GM12878 (cell line): ENCODE measurements at regions not wholly inside any gene's neighbourhood (a gene's known extent, or its start where the extent isn't known, plus 50 kb on each side); places are given as distances from the start of the nearest gene placed in this dataset.
A peak's percentile ranks its signal among the peaks of the same experiment; 100 is the strongest.
"Not testable (repeated sequence)": the region's sequence is repeated elsewhere in the genome, so short reads cannot be mapped to it uniquely, and the experiment has no call there.

ENCODE experiments used
- ATAC-seq: fragments of 200-7000 bp; cut with Tn5 transposase; 3 replicates; pipeline ENCODE4 v1.9.1; 2020; ENCODE audit warnings: mild to moderate bottlenecking, moderate library complexity
- BruUV-seq: library from RNA; stranded (reverse); fragments of 400-500 nt; replicated peaks from 2 replicates; lab custom pipeline; 2021; lab: Mats Ljungman, UMichigan
- CTCF ChIA-PET: fragments of 300-600 bp; sonication (Branson Sonifier 250); formaldehyde crosslinking; extraction: SDS; loops from one replicate; lab custom pipeline; 2021; ENCODE audit warnings: inconsistent platforms; lab: Yijun Ruan, JAX
- POLR2A ChIA-PET: fragments of 350-600 bp; formaldehyde crosslinking; extraction: SDS; loops from one replicate; lab custom pipeline; 2021; ENCODE audit warnings: inconsistent platforms; lab: Charles Lee
- RAD21 ChIA-PET: fragments of 300-600 bp; sonication (Branson Sonifier 250); formaldehyde crosslinking; loops from one replicate; lab custom pipeline; 2023; ENCODE audit warnings: antibody characterized with exemption; ENCODE audit not compliant: unreplicated experiment; lab: Charles Lee
- SMC1A ChIA-PET: fragments of 300-600 bp; sonication (Branson Sonifier 250); formaldehyde crosslinking; loops from one replicate; lab custom pipeline; 2023; ENCODE audit not compliant: unreplicated experiment, uncharacterized antibody; lab: Charles Lee
- DNase-seq: peaks from one replicate; pipeline ENCODE4 v3.0.0-alpha.2; 2011; ENCODE audit warnings: low read depth, low spot score
- FAIRE-seq: peaks from 3 replicates; lab custom pipeline; 2011; peaks lifted over from hg19 to GRCh38; lab: Jason Lieb, UNC
- H2AFZ ChIP-seq: 2 replicates; pipeline ENCODE4 v1.6.0; 2011; ENCODE audit warnings: low read depth, low read length, control low read depth; ENCODE audit not compliant: control insufficient read depth
- H3K27ac ChIP-seq: 2 replicates; pipeline ENCODE4 v1.5.1; 2011; ENCODE audit warnings: control low read depth; ENCODE audit not compliant: control insufficient read depth, insufficient read depth
- H3K27me3 ChIP-seq, 2 experiments: replicated peaks in 1 of 2; 2 replicates each; pipeline versions ENCODE4 v1.6.0 to v1.6.1; 2011; ENCODE audit warnings: low read length in 1 of 2; ENCODE audit not compliant: control insufficient read depth in 2 of 2, insufficient read depth in 2 of 2
- H3K36me3 ChIP-seq, 2 experiments: 2 replicates each; pipeline ENCODE4 v1.5.1; 2011; ENCODE audit warnings: low read length in 1 of 2; ENCODE audit not compliant: control insufficient read depth in 2 of 2, insufficient read depth in 2 of 2
- H3K4me1 ChIP-seq: 2 replicates; pipeline ENCODE4 v1.6.1; 2011; ENCODE audit warnings: mild to moderate bottlenecking, low read length, moderate library complexity, mixed read lengths; ENCODE audit not compliant: control insufficient read depth, insufficient read depth
- H3K4me2 ChIP-seq: 2 replicates; pipeline ENCODE4 v1.6.0; 2011; ENCODE audit warnings: control low read depth; ENCODE audit not compliant: control insufficient read depth, insufficient read depth
- H3K4me3 ChIP-seq: fragments of 200-600 bp; sonication (generic); 2 replicates; pipeline ENCODE4 v1.5.1; 2016
- H3K79me2 ChIP-seq: 2 replicates; pipeline ENCODE4 v1.6.0; 2011; ENCODE audit warnings: low read length; ENCODE audit not compliant: control insufficient read depth, insufficient read depth
- H3K9ac ChIP-seq: 2 replicates; pipeline ENCODE4 v1.8.0; 2011; ENCODE audit warnings: low read length, control low read depth, mixed read lengths; ENCODE audit not compliant: control insufficient read depth, insufficient read depth
- H3K9me3 ChIP-seq: replicated peaks from 3 replicates; pipeline ENCODE4 v1.5.1; 2011; ENCODE audit warnings: mild to moderate bottlenecking, low read length; ENCODE audit not compliant: control insufficient read depth, insufficient read depth
- H4K20me1 ChIP-seq: 2 replicates; pipeline ENCODE4 v1.6.0; 2011; ENCODE audit not compliant: control insufficient read depth, insufficient read depth
- WGBS: methylation state at CpG from one replicate; pipeline ENCODE4 v1.1.6; 2016; ENCODE audit warnings: low lambda C conversion rate; ENCODE audit not compliant: insufficient replicate concordance, insufficient coverage; ENCODE audit errors: missing lambda C conversion rate; 5-methylcytosine and 5-hydroxymethylcytosine counted together
- in situ Hi-C: fragments of 300-500 bp; cut with MboI; formaldehyde crosslinking; loops from 9 replicates; pipeline ENCODE4 v1.14.3; 2018; ENCODE audit warnings: mixed read lengths
- intact Hi-C: fragments of 100-400 bp; cut with micrococcal nuclease; formaldehyde crosslinking; loops from one replicate; pipeline ENCODE4 v1.14.2; 2022; ENCODE audit not compliant: unreplicated experiment

- H3K27me3 ChIP-seq, H3K79me2 ChIP-seq, H3K4me1 ChIP-seq, H3K27ac ChIP-seq, H2AFZ ChIP-seq, H3K4me2 ChIP-seq, BruUV-seq, H3K9me3 ChIP-seq, CTCF ChIA-PET, intact Hi-C loops, H3K4me3 ChIP-seq, H3K9ac ChIP-seq, H4K20me1 ChIP-seq, H3K36me3 ChIP-seq, in situ Hi-C loops, RAD21 ChIA-PET, POLR2A ChIA-PET, DNase-seq: not testable (repeated sequence)
- peak; percentile 49 for FAIRE-seq
- SMC1A ChIA-PET: interaction anchor here (0.6 kb wide), 1 partner anchor 111 kb away, joined by 3 read pairs; no protein-coding TSS in a partner anchor
- 18% methylated on average over 9 of the region's 13 CpGs for WGBS
- ATAC-seq: peak; percentile 40; the same call in 2 of the 3 replicates
These were observed 65.3 kb upstream of the SFSWAP start for GRCh38 chr12:131645557-131645956.

GRCh38 chr12:131646444-131646843 lies 64.4 kb upstream of the SFSWAP start:
- SMC1A ChIA-PET, H2AFZ ChIP-seq, DNase-seq, H3K9me3 ChIP-seq, FAIRE-seq, H4K20me1 ChIP-seq, CTCF ChIA-PET, H3K4me2 ChIP-seq, POLR2A ChIA-PET, H3K4me1 ChIP-seq, BruUV-seq, in situ Hi-C loops, H3K4me3 ChIP-seq, H3K79me2 ChIP-seq, intact Hi-C loops, H3K9ac ChIP-seq, RAD21 ChIA-PET, H3K27me3 ChIP-seq, H3K27ac ChIP-seq, H3K36me3 ChIP-seq: not testable (repeated sequence)
- WGBS: 18% methylated on average over 6 of the region's 9 CpGs
- ATAC-seq: peak; percentile 38; the same call in 1 of the 3 replicates
